GM23248 (cell line): ENCODE measurements at regions not wholly inside any gene's neighbourhood (a gene's known extent, or its start where the extent isn't known, plus 50 kb on each side); places are given as distances from the start of the nearest gene placed in this dataset.

Experiments
- DNase-seq: peaks from one replicate; pipeline ENCODE4 v3.0.0-alpha.2; 2015
- H2AFZ ChIP-seq: fragments of 200-600 bp; sonication (generic); 2 replicates; pipeline ENCODE4 v1.6.1; 2016; ENCODE audit warnings: antibody characterized with exemption
- H3F3A ChIP-seq: fragments of 200-600 bp; sonication (generic); 2 replicates; pipeline ENCODE4 v1.6.1; 2016; ENCODE audit warnings: mild to moderate bottlenecking, antibody characterized with exemption, mixed run types; ENCODE audit not compliant: insufficient read depth
- H3K27ac ChIP-seq: fragments of 200-600 bp; sonication (generic); 2 replicates; pipeline ENCODE4 v1.5.1; 2016; ENCODE audit warnings: mild to moderate bottlenecking
- H3K27me3 ChIP-seq: fragments of 200-600 bp; sonication (generic); replicated peaks from 2 replicates; pipeline ENCODE4 v1.6.1; 2016; ENCODE audit warnings: mild to moderate bottlenecking; ENCODE audit not compliant: insufficient read depth
- H3K36me3 ChIP-seq: fragments of 200-600 bp; sonication (generic); 2 replicates; pipeline ENCODE4 v1.6.1; 2016; ENCODE audit warnings: low read depth, mild to moderate bottlenecking
- H3K4me1 ChIP-seq: fragments of 200-600 bp; sonication (generic); 2 replicates; pipeline ENCODE4 v1.6.1; 2016; ENCODE audit warnings: mild to moderate bottlenecking; ENCODE audit not compliant: insufficient read depth
- H3K4me2 ChIP-seq: fragments of 200-600 bp; sonication (generic); one replicate; pipeline ENCODE4 v1.6.1; 2016; ENCODE audit warnings: mild to moderate bottlenecking; ENCODE audit not compliant: unreplicated experiment
- H3K4me3 ChIP-seq: fragments of 200-600 bp; sonication (generic); 2 replicates; pipeline ENCODE4 v1.5.1; 2016; ENCODE audit warnings: mild to moderate bottlenecking
- H3K79me2 ChIP-seq: fragments of 200-600 bp; sonication (generic); 2 replicates; pipeline ENCODE4 v1.6.1; 2016; ENCODE audit warnings: mild to moderate bottlenecking; ENCODE audit not compliant: insufficient read depth
- H3K9ac ChIP-seq: fragments of 200-600 bp; sonication (generic); 2 replicates; pipeline ENCODE4 v1.6.1; 2016; ENCODE audit warnings: mild to moderate bottlenecking
- H3K9me2 ChIP-seq: fragments of 200-600 bp; sonication (generic); 2 replicates; pipeline ENCODE4 v1.6.1; 2016; ENCODE audit warnings: mixed run types, mild to moderate bottlenecking, moderate library complexity; ENCODE audit not compliant: insufficient read depth
- H3K9me3 ChIP-seq: fragments of 200-600 bp; sonication (generic); one replicate; pipeline ENCODE4 v1.6.1; 2017; ENCODE audit warnings: low read depth
- H4K20me1 ChIP-seq: fragments of 200-600 bp; sonication (generic); 2 replicates; pipeline ENCODE4 v1.6.0; 2016; ENCODE audit not compliant: insufficient read depth
- EZH2 ChIP-seq: fragments of 200-600 bp; sonication (generic); IDR thresholded peaks from 2 replicates; pipeline ENCODE4 v1.6.1; 2018; ENCODE audit warnings: antibody characterized with exemption, mild to moderate bottlenecking; ENCODE audit not compliant: insufficient read depth, poor library complexity, severe bottlenecking
- EZH2phosphoT487 ChIP-seq: fragments of 200-600 bp; sonication (generic); IDR thresholded peaks from 2 replicates; pipeline ENCODE4 v1.6.1; 2018; ENCODE audit warnings: antibody characterized with exemption, moderate library complexity, mild to moderate bottlenecking, low read depth; ENCODE audit not compliant: insufficient read depth
- WGBS, 2 experiments: methylation state at CpG; one replicate each; pipeline ENCODE4 v1.1.6; 2015 to 2017; ENCODE audit warnings: low lambda C conversion rate in 2 of 2, low coverage in 1 of 2; ENCODE audit errors: missing lambda C conversion rate in 2 of 2; 5-methylcytosine and 5-hydroxymethylcytosine counted together
- in situ Hi-C: fragments of 300-500 bp; cut with MboI; formaldehyde crosslinking; loops from 2 replicates; pipeline ENCODE4 v1.15.0; 2020

GRCh38 chr1:25129380-25129779 is 102.9 kb downstream of the SYF2 start:
- no peaks in the 10 kb centered on the region for H3K9me2 ChIP-seq
- H3K4me2 ChIP-seq, result no peak overlapping the region
- H2AFZ ChIP-seq, result no peak overlapping the region
- peaks cover 35% of the 10 kb centered on the region for H3K27me3 ChIP-seq
- WGBS, 2 experiments, result 67 to 74% methylated on average over 12 of the region's 12 CpGs
- H3K9ac ChIP-seq, result no peak overlapping the region
- no peak overlapping the region for H3K27ac ChIP-seq
- H3K79me2 ChIP-seq, result no peaks in the 10 kb centered on the region
- no peaks in the 10 kb centered on the region for H3K36me3 ChIP-seq
- DNase-seq, result no peak
- no peaks in the 10 kb centered on the region for H3K4me1 ChIP-seq
- H3K4me3 ChIP-seq, result no peak overlapping the region
- H3F3A ChIP-seq, result no peaks in the 10 kb centered on the region
- no peaks in the 10 kb centered on the region for H3K9me3 ChIP-seq
- in situ Hi-C loops, result no loop called here
- TF ChIP-seq EZH2phosphoT487 (no peak), EZH2 (no peak)
- H4K20me1 ChIP-seq, result no peaks in the 10 kb centered on the region

- no peaks in the 10 kb centered on the region for H3K79me2 ChIP-seq
- no peak overlapping the region for H3K9ac ChIP-seq
- no peak for DNase-seq
- H2AFZ ChIP-seq, result no peak overlapping the region
- H3K9me3 ChIP-seq, result no peaks in the 10 kb centered on the region
- no peaks in the 10 kb centered on the region for H4K20me1 ChIP-seq
- in situ Hi-C loops, result no loop called here
- no peak overlapping the region for H3K4me2 ChIP-seq
- H3K27ac ChIP-seq, result no peak overlapping the region
- H3K4me3 ChIP-seq, result no peak overlapping the region
- 59% methylated on average over 6 of the region's 6 CpGs for WGBS, 2 experiments
- TF ChIP-seq EZH2 (no peak), EZH2phosphoT487 (no peak)
- no peaks in the 10 kb centered on the region for H3K36me3 ChIP-seq
- no peaks in the 10 kb centered on the region for H3F3A ChIP-seq
- H3K4me1 ChIP-seq, result no peaks in the 10 kb centered on the region
- H3K27me3 ChIP-seq, result peaks cover 30% of the 10 kb centered on the region
- H3K9me2 ChIP-seq, result no peaks in the 10 kb centered on the region
These were observed 104.1 kb downstream of the SYF2 start for GRCh38 chr1:25128121-25128621.

- Histone ChIP-seq H3K4me1 (no peaks in the 10 kb centered on the region), H3K79me2 (no peaks in the 10 kb centered on the region), H3K36me3 (no peaks in the 10 kb centered on the region), H2AFZ (no peak overlapping the region), H3K27me3 (peaks cover 21% of the 10 kb centered on the region; the same call in 1 of the 2 replicates), H4K20me1 (no peaks in the 10 kb centered on the region), H3K9me2 (no peaks in the 10 kb centered on the region), H3K4me2 (no peak overlapping the region), H3F3A (no peaks in the 10 kb centered on the region), H3K27ac (no peak overlapping the region), H3K9me3 (no peaks in the 10 kb centered on the region), H3K9ac (no peak overlapping the region), H3K4me3 (no peak overlapping the region)
- TF ChIP-seq EZH2 (no peak), EZH2phosphoT487 (no peak)
- in situ Hi-C loops, result no loop called here
- DNase-seq, result peak; percentile 19
- 58 to 66% methylated on average over 5 of the region's 5 CpGs for WGBS, 2 experiments
These were observed 105.7 kb downstream of the SYF2 start for GRCh38 chr1:25126562-25126961.

- Histone ChIP-seq H3K36me3 (no peaks in the 10 kb centered on the region), H2AFZ (no peak overlapping the region), H4K20me1 (no peaks in the 10 kb centered on the region), H3K9ac (no peak overlapping the region), H3K9me3 (no peaks in the 10 kb centered on the region), H3K4me1 (no peaks in the 10 kb centered on the region), H3K27ac (no peak overlapping the region), H3K9me2 (no peaks in the 10 kb centered on the region), H3K4me3 (no peak overlapping the region), H3F3A (no peaks in the 10 kb centered on the region), H3K27me3 (peaks cover 13% of the 10 kb centered on the region; the same call in 1 of the 2 replicates), H3K4me2 (no peak overlapping the region), H3K79me2 (no peaks in the 10 kb centered on the region)
- WGBS, 2 experiments, result 57 to 73% methylated on average over 3 of the region's 3 CpGs
- TF ChIP-seq EZH2, result no peak
- no peak for TF ChIP-seq EZH2phosphoT487
- peak; percentile 56 for DNase-seq
- in situ Hi-C loops, result no loop called here
These were observed 108.8 kb downstream of the SYF2 start for GRCh38 chr1:25123551-25123950.

DNA sequence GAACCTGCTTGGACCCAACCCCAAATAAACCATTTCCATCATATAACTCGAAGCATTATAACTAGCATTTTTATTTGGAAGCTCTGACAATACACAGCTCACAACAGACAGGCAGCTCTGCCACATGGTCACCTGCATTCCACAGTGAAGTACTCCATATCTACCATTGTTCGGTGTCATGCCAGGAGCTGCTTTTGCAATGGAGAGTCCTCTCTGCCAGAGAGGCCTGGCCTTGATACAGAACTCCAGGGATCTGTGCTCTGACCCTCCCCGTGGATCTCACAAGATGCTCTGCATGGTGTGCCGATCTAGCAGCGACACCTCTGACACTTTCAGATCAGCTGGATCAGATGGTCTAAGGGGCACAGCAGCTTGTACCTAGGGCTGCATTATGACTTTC is 109.6 kb downstream of the SYF2 start:
- H3K4me1 ChIP-seq, result no peaks in the 10 kb centered on the region
- no peaks in the 10 kb centered on the region for H4K20me1 ChIP-seq
- H3K9me3 ChIP-seq, result no peaks in the 10 kb centered on the region
- no peak overlapping the region for H3K4me3 ChIP-seq
- H3K36me3 ChIP-seq, result no peaks in the 10 kb centered on the region
- H3K4me2 ChIP-seq, result no peak overlapping the region
- WGBS, 2 experiments, result 56 to 57% methylated on average over 5 of the region's 5 CpGs
- no peak overlapping the region for H2AFZ ChIP-seq
- DNase-seq, result no peak
- no peak overlapping the region for H3K9ac ChIP-seq
- H3K27me3 ChIP-seq, result peaks cover 13% of the 10 kb centered on the region; the same call in 1 of the 2 replicates
- in situ Hi-C loops, result no loop called here
- H3K27ac ChIP-seq, result no peak overlapping the region
- no peaks in the 10 kb centered on the region for H3K9me2 ChIP-seq
- TF ChIP-seq EZH2phosphoT487 (no peak), EZH2 (no peak)
- H3F3A ChIP-seq, result no peaks in the 10 kb centered on the region
- H3K79me2 ChIP-seq, result no peaks in the 10 kb centered on the region
